CD4-positive, alpha-beta T cell (primary cell): ENCODE measurements at regions not wholly inside any gene's neighbourhood (a gene's known extent, or its start where the extent isn't known, plus 50 kb on each side); places are given as distances from the start of the nearest gene placed in this dataset.

ENCODE experiments used
- ATAC-seq: fragments of 200-7000 bp; cut with Tn5 transposase; one replicate; pipeline ENCODE4 v1.10.0; 2022; ENCODE audit warnings: mild to moderate bottlenecking; ENCODE audit not compliant: poor library complexity
- CTCF ChIA-PET: fragments of 350-600 bp; sonication (Branson Sonifier 250); formaldehyde crosslinking; loops from one replicate; lab custom pipeline; 2021; ENCODE audit warnings: antibody characterized with exemption, inconsistent platforms; lab: Charles Lee
- POLR2A ChIA-PET: fragments of 350-600 bp; sonication (Branson Sonifier 250); formaldehyde crosslinking; loops from one replicate; lab custom pipeline; 2021; ENCODE audit warnings: antibody characterized with exemption, inconsistent platforms; lab: Charles Lee
- DNase-seq, 14 experiments: peaks; one replicate each; pipeline ENCODE4 v3.0.0-alpha.2; 2013 to 2020; ENCODE audit warnings: mixed read lengths in 2 of 14
- H3K27ac ChIP-seq, 2 donors: one replicate each; pipeline versions ENCODE4 v1.5.1 to v1.7.0; 2013; ENCODE audit warnings: low read length in 2 of 2, low read depth in 1 of 2, mild to moderate bottlenecking in 1 of 2
- H3K27me3 ChIP-seq, 2 experiments: 1 replicate in 1 of 2; 2 replicates in 1 of 2; pipeline versions ENCODE4 v1.6.1 to v1.7.0; 2013; ENCODE audit warnings: low read length in 2 of 2, control low read depth in 1 of 2, mild to moderate bottlenecking in 1 of 2, moderate library complexity in 1 of 2; ENCODE audit not compliant: insufficient read depth in 2 of 2, control insufficient read depth in 1 of 2
- H3K36me3 ChIP-seq: one replicate; pipeline ENCODE4 v1.6.1; 2013; ENCODE audit warnings: low read length, control low read depth; ENCODE audit not compliant: insufficient read depth
- H3K4me1 ChIP-seq: one replicate; pipeline ENCODE4 v1.6.1; 2013; ENCODE audit warnings: low read length, control low read depth; ENCODE audit not compliant: insufficient read depth
- H3K4me3 ChIP-seq: one replicate; pipeline ENCODE4 v1.5.1; 2013; ENCODE audit warnings: mild to moderate bottlenecking, low read length, moderate library complexity
- H3K9me3 ChIP-seq, 2 experiments: 1 replicate in 1 of 2; 2 replicates in 1 of 2; pipeline versions ENCODE4 v1.6.1 to v1.7.0; 2013; ENCODE audit warnings: low read length in 2 of 2, mild to moderate bottlenecking in 2 of 2, control low read depth in 1 of 2, moderate library complexity in 1 of 2; ENCODE audit not compliant: control insufficient read depth in 1 of 2, insufficient read depth in 1 of 2
- H3K27ac Mint-ChIP-seq: one replicate; pipeline ENCODE4 v1.8.0; 2020; ENCODE audit warnings: mixed read lengths
- H3K27me3 Mint-ChIP-seq: one replicate; pipeline ENCODE4 v1.8.0; 2021; ENCODE audit warnings: mixed read lengths
- H3K36me3 Mint-ChIP-seq: one replicate; pipeline ENCODE4 v1.8.0; 2021; ENCODE audit warnings: low read depth, mixed read lengths
- H3K4me1 Mint-ChIP-seq: one replicate; pipeline ENCODE4 v1.8.0; 2021; ENCODE audit warnings: low read depth, mixed read lengths
- H3K4me3 Mint-ChIP-seq: one replicate; pipeline ENCODE4 v1.8.0; 2020; ENCODE audit warnings: mild to moderate bottlenecking, mixed read lengths
- H3K9me3 Mint-ChIP-seq: one replicate; pipeline ENCODE4 v1.8.0; 2020; ENCODE audit warnings: mixed read lengths
- intact Hi-C, 2 experiments: fragments of 100-400 bp; cut with DNase I in 1 of 2; cut with micrococcal nuclease in 1 of 2; formaldehyde crosslinking; loops; one replicate each; pipeline versions ENCODE4 v1.15.1 to v1.9.0; 2023 to 2025; cut with DNase I, micrococcal nuclease
- TF ChIP-seq, protein P1 (sequence below): fragments of 200-600 bp; IDR thresholded peaks from one replicate; pipeline ENCODE4 v1.8.0; 2022; ENCODE audit warnings: antibody characterized with exemption, mild to moderate bottlenecking

GRCh38 chr2:14245901-14246300, 386.6 kb upstream of the LRATD1 start:
- Histone ChIP-seq H3K4me3 (no peak overlapping the region), H3K27ac (no peak overlapping the region), H3K9me3 (peaks cover 0 to 5% of the 10 kb centered on the region in 2 experiments), H3K4me1 (no peaks in the 10 kb centered on the region), H3K27me3 (no peaks in the 10 kb centered on the region), H3K36me3 (no peaks in the 10 kb centered on the region)
- no peak overlapping the region for H3K27ac Mint-ChIP-seq
- TF ChIP-seq, protein P1, sequence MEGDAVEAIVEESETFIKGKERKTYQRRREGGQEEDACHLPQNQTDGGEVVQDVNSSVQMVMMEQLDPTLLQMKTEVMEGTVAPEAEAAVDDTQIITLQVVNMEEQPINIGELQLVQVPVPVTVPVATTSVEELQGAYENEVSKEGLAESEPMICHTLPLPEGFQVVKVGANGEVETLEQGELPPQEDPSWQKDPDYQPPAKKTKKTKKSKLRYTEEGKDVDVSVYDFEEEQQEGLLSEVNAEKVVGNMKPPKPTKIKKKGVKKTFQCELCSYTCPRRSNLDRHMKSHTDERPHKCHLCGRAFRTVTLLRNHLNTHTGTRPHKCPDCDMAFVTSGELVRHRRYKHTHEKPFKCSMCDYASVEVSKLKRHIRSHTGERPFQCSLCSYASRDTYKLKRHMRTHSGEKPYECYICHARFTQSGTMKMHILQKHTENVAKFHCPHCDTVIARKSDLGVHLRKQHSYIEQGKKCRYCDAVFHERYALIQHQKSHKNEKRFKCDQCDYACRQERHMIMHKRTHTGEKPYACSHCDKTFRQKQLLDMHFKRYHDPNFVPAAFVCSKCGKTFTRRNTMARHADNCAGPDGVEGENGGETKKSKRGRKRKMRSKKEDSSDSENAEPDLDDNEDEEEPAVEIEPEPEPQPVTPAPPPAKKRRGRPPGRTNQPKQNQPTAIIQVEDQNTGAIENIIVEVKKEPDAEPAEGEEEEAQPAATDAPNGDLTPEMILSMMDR: no peak
- DNase-seq: no peak
- peaks cover 9% of the 10 kb centered on the region for H3K9me3 Mint-ChIP-seq
- H3K36me3 Mint-ChIP-seq: no peaks in the 10 kb centered on the region
- no peak for ATAC-seq
- POLR2A ChIA-PET: no interaction called here
- CTCF ChIA-PET: no interaction called here
- H3K27me3 Mint-ChIP-seq: no peaks in the 10 kb centered on the region
- H3K4me3 Mint-ChIP-seq: no peak overlapping the region
- H3K4me1 Mint-ChIP-seq: no peaks in the 10 kb centered on the region
- intact Hi-C loops: no loop called here

DNA sequence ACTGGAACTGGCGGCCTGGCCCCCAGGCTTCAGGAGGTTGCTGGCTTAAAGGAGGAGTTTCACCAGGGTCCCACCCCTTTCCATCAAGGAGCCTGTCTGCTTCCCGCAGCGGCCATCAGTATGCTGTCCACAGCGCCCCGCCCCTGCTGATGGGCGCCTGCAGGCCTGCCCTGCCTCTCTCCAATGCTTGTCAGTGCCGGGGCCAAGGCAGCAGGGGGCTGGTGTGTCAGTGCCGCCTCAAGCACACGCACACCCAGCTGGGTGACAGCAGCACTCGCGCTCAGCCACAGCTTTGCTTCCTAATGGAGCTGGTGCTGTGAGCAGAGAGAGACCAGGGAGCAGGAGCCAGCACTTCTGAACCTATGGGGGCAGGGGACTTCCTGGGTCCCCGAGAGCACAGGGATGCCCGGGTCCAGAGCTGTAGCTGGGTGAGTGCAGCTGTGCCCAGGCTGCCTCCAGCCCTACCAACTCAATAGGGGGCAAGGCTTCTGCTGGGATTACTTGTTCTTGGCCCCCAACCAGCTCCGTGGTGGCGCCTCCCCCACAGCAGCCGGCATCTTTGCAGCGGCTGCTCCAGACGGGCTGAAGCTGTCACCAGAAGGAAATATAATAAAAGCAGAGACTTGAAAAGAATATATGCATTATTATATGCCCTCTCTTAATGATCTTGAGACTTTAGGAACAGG, 377.2 kb upstream of the LRATD1 start:
- no peaks in the 10 kb centered on the region for H3K36me3 ChIP-seq
- no peak overlapping the region for H3K27ac ChIP-seq
- no peaks in the 10 kb centered on the region for H3K27me3 ChIP-seq
- peaks cover 6% of the 10 kb centered on the region for H3K9me3 Mint-ChIP-seq
- H3K27me3 Mint-ChIP-seq: no peaks in the 10 kb centered on the region
- no peaks in the 10 kb centered on the region for H3K4me1 ChIP-seq
- peaks cover 3 to 13% of the 10 kb centered on the region in 2 experiments for H3K9me3 ChIP-seq
- H3K27ac Mint-ChIP-seq: no peak overlapping the region
- no peaks in the 10 kb centered on the region for H3K4me1 Mint-ChIP-seq
- TF ChIP-seq, protein P1: no peak
- H3K36me3 Mint-ChIP-seq: no peaks in the 10 kb centered on the region
- CTCF ChIA-PET: no interaction called here
- no peak overlapping the region for H3K4me3 ChIP-seq
- intact Hi-C loops: no loop called here
- no peak for ATAC-seq
- no peak for DNase-seq
- POLR2A ChIA-PET: no interaction called here
- no peak overlapping the region for H3K4me3 Mint-ChIP-seq

GRCh38 chr2:14256890-14257289, 375.6 kb upstream of the LRATD1 start:
- no peak overlapping the region for H3K27ac Mint-ChIP-seq

More at GRCh38 chr2:14256890-14257289, 375.6 kb upstream of the LRATD1 start:
- H3K4me3 ChIP-seq: no peak overlapping the region
- ChIA-PET CTCF (no interaction called here), POLR2A (no interaction called here)
- no peaks in the 10 kb centered on the region for H3K36me3 ChIP-seq
- no peaks in the 10 kb centered on the region for H3K4me1 Mint-ChIP-seq
- no peaks in the 10 kb centered on the region for H3K4me1 ChIP-seq
- no peak overlapping the region for H3K27ac ChIP-seq
- no peaks in the 10 kb centered on the region for H3K27me3 ChIP-seq
- DNase-seq (no peak), ATAC-seq (no peak)
- peaks cover 3 to 13% of the 10 kb centered on the region in 2 experiments for H3K9me3 ChIP-seq
- TF ChIP-seq, protein P1: no peak
- H3K4me3 Mint-ChIP-seq: no peak overlapping the region
- H3K36me3 Mint-ChIP-seq: no peaks in the 10 kb centered on the region
- H3K9me3 Mint-ChIP-seq: peaks cover 2% of the 10 kb centered on the region
- intact Hi-C loops: no loop called here
- no peaks in the 10 kb centered on the region for H3K27me3 Mint-ChIP-seq
